H1 (cell line): ENCODE measurements at regions not wholly inside any gene's neighbourhood (a gene's known extent, or its start where the extent isn't known, plus 50 kb on each side); places are given as distances from the start of the nearest gene placed in this dataset.

ENCODE experiments used
- CBX8 ChIP-seq: fragments of 300-800, 300-1000 bp; sonication (generic); IDR thresholded peaks from 2 replicates; pipeline ENCODE4 v1.7.1; 2016; ENCODE audit warnings: low read depth, low read length, borderline replicate concordance
- CTBP2 ChIP-seq: IDR thresholded peaks from 2 replicates; pipeline ENCODE4 v1.7.0; 2011; ENCODE audit warnings: borderline replicate concordance, mild to moderate bottlenecking, moderate library complexity, mixed read lengths, low read length; ENCODE audit not compliant: insufficient read depth, insufficient read length
- EZH2 ChIP-seq: fragments of 200-600 bp; sonication (generic); IDR thresholded peaks from 2 replicates; pipeline ENCODE4 v1.7.1; 2012; ENCODE audit warnings: low read depth, mild to moderate bottlenecking, moderate library complexity, low read length, inconsistent platforms; ENCODE audit not compliant: severe bottlenecking
- GABPA ChIP-seq: IDR thresholded peaks from 2 replicates; pipeline ENCODE4 v1.6.1; 2011; ENCODE audit warnings: mild to moderate bottlenecking, low read length, moderate library complexity, borderline replicate concordance; ENCODE audit not compliant: insufficient read depth
- SAP30 ChIP-seq: fragments of 300-600 bp; sonication (generic); IDR thresholded peaks from 2 replicates; pipeline ENCODE4 v1.7.1; 2012; ENCODE audit warnings: low read length, moderate library complexity, mild to moderate bottlenecking, inconsistent platforms; ENCODE audit not compliant: insufficient read depth, insufficient replicate concordance
- SIN3A ChIP-seq, 2 experiments: IDR thresholded peaks in 1 of 2; conservative IDR thresholded peaks in 1 of 2; 2 replicates each; pipeline ENCODE4 v1.6.1; 2011 to 2012; ENCODE audit warnings: low read length in 2 of 2, improper control_type of control experiment in 1 of 2, low read depth in 1 of 2, mild to moderate bottlenecking in 1 of 2
- SIRT6 ChIP-seq: IDR thresholded peaks from one replicate; pipeline ENCODE4 v1.7.1; 2012; ENCODE audit warnings: low read length, inconsistent platforms
- SP1 ChIP-seq: IDR thresholded peaks from 2 replicates; pipeline ENCODE4 v1.6.1; 2011; ENCODE audit warnings: low read depth, low read length
- TAF7 ChIP-seq: optimal IDR thresholded peaks from 2 replicates; pipeline ENCODE3; 2011; ENCODE audit warnings: low read depth, mild to moderate bottlenecking, inconsistent platforms, low read length, moderate library complexity, borderline replicate concordance
- TF ChIP-seq, protein P1 (sequence below): fragments of 300-600 bp; sonication (generic); IDR thresholded peaks from 2 replicates; pipeline ENCODE4 v1.7.1; 2012; ENCODE audit warnings: low read length, moderate library complexity, mild to moderate bottlenecking, inconsistent platforms; ENCODE audit not compliant: insufficient replicate concordance

DNA sequence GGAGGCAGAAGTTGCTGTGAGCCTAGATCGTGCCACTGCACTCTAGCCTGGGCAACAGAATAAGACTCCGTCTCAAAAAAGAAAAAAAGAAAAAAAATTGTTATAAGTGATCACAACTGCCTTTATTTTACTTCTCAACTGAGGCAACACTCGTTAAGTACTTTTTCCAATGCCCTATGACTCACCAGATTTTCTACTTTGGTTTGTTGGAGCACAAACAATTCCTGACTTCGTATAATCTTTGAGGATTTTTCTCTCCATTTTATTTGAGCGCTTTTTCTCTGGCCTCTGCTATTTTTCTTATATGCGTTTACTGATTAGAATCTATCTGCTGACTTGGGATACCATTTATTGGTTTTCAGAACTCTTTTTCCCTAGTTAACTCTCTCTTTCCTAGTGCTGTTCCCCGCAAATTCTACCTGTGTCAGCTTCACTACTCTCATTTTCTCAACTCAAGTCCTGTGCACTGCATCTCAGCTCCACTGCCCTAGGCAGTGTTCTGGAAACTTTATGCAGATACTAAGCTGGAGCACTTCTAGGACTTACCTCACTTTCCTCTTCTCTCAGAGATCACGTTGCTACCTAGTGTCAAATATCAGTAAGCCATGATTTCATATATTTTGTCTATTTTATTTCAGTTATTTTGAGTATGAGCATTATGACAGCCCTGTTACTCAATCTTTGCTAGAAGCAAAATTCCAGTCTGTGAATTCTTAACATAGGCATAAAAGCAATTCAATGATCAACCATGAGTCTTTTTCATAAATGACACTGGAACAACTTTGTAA, 1120.1 kb upstream of the CITED2 start (continued):
- TF ChIP-seq, protein P1, sequence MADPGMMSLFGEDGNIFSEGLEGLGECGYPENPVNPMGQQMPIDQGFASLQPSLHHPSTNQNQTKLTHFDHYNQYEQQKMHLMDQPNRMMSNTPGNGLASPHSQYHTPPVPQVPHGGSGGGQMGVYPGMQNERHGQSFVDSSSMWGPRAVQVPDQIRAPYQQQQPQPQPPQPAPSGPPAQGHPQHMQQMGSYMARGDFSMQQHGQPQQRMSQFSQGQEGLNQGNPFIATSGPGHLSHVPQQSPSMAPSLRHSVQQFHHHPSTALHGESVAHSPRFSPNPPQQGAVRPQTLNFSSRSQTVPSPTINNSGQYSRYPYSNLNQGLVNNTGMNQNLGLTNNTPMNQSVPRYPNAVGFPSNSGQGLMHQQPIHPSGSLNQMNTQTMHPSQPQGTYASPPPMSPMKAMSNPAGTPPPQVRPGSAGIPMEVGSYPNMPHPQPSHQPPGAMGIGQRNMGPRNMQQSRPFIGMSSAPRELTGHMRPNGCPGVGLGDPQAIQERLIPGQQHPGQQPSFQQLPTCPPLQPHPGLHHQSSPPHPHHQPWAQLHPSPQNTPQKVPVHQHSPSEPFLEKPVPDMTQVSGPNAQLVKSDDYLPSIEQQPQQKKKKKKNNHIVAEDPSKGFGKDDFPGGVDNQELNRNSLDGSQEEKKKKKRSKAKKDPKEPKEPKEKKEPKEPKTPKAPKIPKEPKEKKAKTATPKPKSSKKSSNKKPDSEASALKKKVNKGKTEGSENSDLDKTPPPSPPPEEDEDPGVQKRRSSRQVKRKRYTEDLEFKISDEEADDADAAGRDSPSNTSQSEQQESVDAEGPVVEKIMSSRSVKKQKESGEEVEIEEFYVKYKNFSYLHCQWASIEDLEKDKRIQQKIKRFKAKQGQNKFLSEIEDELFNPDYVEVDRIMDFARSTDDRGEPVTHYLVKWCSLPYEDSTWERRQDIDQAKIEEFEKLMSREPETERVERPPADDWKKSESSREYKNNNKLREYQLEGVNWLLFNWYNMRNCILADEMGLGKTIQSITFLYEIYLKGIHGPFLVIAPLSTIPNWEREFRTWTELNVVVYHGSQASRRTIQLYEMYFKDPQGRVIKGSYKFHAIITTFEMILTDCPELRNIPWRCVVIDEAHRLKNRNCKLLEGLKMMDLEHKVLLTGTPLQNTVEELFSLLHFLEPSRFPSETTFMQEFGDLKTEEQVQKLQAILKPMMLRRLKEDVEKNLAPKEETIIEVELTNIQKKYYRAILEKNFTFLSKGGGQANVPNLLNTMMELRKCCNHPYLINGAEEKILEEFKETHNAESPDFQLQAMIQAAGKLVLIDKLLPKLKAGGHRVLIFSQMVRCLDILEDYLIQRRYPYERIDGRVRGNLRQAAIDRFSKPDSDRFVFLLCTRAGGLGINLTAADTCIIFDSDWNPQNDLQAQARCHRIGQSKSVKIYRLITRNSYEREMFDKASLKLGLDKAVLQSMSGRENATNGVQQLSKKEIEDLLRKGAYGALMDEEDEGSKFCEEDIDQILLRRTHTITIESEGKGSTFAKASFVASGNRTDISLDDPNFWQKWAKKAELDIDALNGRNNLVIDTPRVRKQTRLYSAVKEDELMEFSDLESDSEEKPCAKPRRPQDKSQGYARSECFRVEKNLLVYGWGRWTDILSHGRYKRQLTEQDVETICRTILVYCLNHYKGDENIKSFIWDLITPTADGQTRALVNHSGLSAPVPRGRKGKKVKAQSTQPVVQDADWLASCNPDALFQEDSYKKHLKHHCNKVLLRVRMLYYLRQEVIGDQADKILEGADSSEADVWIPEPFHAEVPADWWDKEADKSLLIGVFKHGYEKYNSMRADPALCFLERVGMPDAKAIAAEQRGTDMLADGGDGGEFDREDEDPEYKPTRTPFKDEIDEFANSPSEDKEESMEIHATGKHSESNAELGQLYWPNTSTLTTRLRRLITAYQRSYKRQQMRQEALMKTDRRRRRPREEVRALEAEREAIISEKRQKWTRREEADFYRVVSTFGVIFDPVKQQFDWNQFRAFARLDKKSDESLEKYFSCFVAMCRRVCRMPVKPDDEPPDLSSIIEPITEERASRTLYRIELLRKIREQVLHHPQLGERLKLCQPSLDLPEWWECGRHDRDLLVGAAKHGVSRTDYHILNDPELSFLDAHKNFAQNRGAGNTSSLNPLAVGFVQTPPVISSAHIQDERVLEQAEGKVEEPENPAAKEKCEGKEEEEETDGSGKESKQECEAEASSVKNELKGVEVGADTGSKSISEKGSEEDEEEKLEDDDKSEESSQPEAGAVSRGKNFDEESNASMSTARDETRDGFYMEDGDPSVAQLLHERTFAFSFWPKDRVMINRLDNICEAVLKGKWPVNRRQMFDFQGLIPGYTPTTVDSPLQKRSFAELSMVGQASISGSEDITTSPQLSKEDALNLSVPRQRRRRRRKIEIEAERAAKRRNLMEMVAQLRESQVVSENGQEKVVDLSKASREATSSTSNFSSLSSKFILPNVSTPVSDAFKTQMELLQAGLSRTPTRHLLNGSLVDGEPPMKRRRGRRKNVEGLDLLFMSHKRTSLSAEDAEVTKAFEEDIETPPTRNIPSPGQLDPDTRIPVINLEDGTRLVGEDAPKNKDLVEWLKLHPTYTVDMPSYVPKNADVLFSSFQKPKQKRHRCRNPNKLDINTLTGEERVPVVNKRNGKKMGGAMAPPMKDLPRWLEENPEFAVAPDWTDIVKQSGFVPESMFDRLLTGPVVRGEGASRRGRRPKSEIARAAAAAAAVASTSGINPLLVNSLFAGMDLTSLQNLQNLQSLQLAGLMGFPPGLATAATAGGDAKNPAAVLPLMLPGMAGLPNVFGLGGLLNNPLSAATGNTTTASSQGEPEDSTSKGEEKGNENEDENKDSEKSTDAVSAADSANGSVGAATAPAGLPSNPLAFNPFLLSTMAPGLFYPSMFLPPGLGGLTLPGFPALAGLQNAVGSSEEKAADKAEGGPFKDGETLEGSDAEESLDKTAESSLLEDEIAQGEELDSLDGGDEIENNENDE = no peak
- TF ChIP-seq SIRT6 (no peak), SIN3A (conservative IDR thresholded peaks at IDR 0.05 in 1 of 2, IDR thresholded peaks at IDR 0.05 in 1 of 2; ENCODE audit: low read depth in 1 of 2, low read length in 2 of 2) (no peak), GABPA (no peak), SP1 (no peak), CTBP2 (no peak), EZH2 (no peak), CBX8 (no peak), TAF7 (no peak), SAP30 (no peak)
